ENCODE measurements at regions not wholly inside any gene's neighbourhood (a gene's known extent, or its start where the extent isn't known, plus 50 kb on each side); places are given as distances from the start of the nearest gene placed in this dataset.
A peak's percentile ranks its signal among the peaks of the same experiment; 100 is the strongest.

DNA sequence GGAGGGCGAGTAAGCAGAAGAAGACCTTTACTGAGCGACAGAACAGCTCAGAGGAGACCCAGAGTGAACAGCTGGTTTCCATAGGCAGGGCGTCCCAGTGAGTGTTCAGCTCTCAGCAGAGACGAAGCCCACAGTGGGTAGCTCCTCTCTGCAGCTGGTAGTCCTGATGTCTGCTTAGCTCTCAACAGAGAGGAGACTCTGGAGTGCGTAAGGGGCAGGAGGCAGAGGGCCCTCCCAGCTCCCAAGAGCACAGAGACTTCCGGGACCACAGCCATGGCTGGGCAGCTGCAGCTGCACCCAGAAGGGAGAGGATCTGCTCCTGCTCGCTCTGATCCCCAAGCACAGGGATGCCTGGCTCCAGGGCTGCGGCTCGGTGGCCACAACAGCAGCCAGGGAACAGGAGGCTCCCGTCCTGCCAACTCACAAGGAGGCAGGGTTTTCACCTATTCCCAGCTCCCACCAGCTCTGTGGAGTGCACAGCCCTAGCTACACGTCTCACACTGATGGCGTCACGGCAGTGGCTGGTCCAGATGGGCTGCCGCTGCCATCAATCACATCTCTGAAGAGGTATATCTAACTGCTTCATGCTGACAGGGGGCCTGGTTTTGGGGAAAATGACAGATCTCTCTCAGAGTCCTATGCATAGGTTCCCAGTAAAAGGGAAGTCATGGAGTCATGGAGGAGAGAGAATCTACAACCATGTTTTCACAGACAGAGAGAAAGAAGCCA, 2660.1 kb upstream of the PCDH20 start (continued):
- TF ChIP-seq, protein P1, sequence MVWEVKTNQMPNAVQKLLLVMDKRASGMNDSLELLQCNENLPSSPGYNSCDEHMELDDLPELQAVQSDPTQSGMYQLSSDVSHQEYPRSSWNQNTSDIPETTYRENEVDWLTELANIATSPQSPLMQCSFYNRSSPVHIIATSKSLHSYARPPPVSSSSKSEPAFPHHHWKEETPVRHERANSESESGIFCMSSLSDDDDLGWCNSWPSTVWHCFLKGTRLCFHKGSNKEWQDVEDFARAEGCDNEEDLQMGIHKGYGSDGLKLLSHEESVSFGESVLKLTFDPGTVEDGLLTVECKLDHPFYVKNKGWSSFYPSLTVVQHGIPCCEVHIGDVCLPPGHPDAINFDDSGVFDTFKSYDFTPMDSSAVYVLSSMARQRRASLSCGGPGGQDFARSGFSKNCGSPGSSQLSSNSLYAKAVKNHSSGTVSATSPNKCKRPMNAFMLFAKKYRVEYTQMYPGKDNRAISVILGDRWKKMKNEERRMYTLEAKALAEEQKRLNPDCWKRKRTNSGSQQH (CRISPR knock-in tag; IDR thresholded peaks at IDR 0.05; ENCODE audit: low read depth): no peak
- TF ChIP-seq, protein P2, sequence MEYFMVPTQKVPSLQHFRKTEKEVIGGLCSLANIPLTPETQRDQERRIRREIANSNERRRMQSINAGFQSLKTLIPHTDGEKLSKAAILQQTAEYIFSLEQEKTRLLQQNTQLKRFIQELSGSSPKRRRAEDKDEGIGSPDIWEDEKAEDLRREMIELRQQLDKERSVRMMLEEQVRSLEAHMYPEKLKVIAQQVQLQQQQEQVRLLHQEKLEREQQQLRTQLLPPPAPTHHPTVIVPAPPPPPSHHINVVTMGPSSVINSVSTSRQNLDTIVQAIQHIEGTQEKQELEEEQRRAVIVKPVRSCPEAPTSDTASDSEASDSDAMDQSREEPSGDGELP (IDR thresholded peaks at IDR 0.05; ENCODE audit: borderline replicate concordance, low read depth): no peak
- TF ChIP-seq KLF6 (CRISPR knock-in tag; IDR thresholded peaks at IDR 0.05) (0 out of 2 replicates have a peak, but pooled peaks have one; percentile 41), HNRNPUL1 (IDR thresholded peaks at IDR 0.05; ENCODE audit: low read depth, low read length) (no peak), ZNF772 (CRISPR knock-in tag; IDR thresholded peaks at IDR 0.05) (no peak), ZNF674 (CRISPR knock-in tag; IDR thresholded peaks at IDR 0.05; ENCODE audit: low read depth) (no peak), ISX (CRISPR knock-in tag; conservative IDR thresholded peaks at IDR 0.05) (no peak), PHF8 (CRISPR knock-in tag; IDR thresholded peaks at IDR 0.05) (peak; percentile 86), RBAK (CRISPR knock-in tag; IDR thresholded peaks at IDR 0.05) (no peak), CREM (IDR thresholded peaks at IDR 0.05) (peak; percentile 98), CREM (CRISPR knock-in tag; IDR thresholded peaks at IDR 0.05) (peak; percentile 78), CHD4 (IDR thresholded peaks at IDR 0.05; ENCODE audit: borderline replicate concordance, low read length) (no peak), ZBTB3 (CRISPR knock-in tag; IDR thresholded peaks at IDR 0.05; ENCODE audit: borderline replicate concordance, low read depth) (peak; percentile 73; the same call in 1 of the 2 replicates), MXI1 (IDR thresholded peaks at IDR 0.05; ENCODE audit: borderline replicate concordance, low read depth, low read length) (peak; percentile 60; the same call in 2 of the 3 replicates), ZNF44 (CRISPR knock-in tag; IDR thresholded peaks at IDR 0.05) (0 out of 2 replicates have a peak, but pooled peaks have one; percentile 67), SMAD1 (CRISPR knock-in tag; IDR thresholded peaks at IDR 0.05; ENCODE audit: borderline replicate concordance, low read depth) (0 out of 2 replicates have a peak, but pooled peaks have one; percentile 40), SIN3A (IDR thresholded peaks at IDR 0.05; ENCODE audit: borderline replicate concordance, low read depth, low read length) (no peak), EZH2 (conservative IDR thresholded peaks at IDR 0.05; ENCODE audit: low read depth, low read length) (no peak)
- TF ChIP-seq, protein P3, sequence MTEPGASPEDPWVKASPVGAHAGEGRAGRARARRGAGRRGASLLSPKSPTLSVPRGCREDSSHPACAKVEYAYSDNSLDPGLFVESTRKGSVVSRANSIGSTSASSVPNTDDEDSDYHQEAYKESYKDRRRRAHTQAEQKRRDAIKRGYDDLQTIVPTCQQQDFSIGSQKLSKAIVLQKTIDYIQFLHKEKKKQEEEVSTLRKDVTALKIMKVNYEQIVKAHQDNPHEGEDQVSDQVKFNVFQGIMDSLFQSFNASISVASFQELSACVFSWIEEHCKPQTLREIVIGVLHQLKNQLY (CRISPR knock-in tag; IDR thresholded peaks at IDR 0.05): no peak
- TF ChIP-seq, protein P4, sequence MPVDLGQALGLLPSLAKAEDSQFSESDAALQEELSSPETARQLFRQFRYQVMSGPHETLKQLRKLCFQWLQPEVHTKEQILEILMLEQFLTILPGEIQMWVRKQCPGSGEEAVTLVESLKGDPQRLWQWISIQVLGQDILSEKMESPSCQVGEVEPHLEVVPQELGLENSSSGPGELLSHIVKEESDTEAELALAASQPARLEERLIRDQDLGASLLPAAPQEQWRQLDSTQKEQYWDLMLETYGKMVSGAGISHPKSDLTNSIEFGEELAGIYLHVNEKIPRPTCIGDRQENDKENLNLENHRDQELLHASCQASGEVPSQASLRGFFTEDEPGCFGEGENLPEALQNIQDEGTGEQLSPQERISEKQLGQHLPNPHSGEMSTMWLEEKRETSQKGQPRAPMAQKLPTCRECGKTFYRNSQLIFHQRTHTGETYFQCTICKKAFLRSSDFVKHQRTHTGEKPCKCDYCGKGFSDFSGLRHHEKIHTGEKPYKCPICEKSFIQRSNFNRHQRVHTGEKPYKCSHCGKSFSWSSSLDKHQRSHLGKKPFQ (CRISPR knock-in tag; IDR thresholded peaks at IDR 0.05; ENCODE audit: insufficient replicate concordance): no peak
- TF ChIP-seq, protein P5, sequence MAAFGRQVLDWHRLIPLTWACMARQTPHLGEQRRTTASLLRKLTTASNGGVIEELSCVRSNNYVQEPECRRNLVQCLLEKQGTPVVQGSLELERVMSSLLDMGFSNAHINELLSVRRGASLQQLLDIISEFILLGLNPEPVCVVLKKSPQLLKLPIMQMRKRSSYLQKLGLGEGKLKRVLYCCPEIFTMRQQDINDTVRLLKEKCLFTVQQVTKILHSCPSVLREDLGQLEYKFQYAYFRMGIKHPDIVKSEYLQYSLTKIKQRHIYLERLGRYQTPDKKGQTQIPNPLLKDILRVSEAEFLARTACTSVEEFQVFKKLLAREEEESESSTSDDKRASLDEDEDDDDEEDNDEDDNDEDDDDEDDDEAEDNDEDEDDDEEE (CRISPR knock-in tag; IDR thresholded peaks at IDR 0.05): no peak
- TF ChIP-seq, protein P6, sequence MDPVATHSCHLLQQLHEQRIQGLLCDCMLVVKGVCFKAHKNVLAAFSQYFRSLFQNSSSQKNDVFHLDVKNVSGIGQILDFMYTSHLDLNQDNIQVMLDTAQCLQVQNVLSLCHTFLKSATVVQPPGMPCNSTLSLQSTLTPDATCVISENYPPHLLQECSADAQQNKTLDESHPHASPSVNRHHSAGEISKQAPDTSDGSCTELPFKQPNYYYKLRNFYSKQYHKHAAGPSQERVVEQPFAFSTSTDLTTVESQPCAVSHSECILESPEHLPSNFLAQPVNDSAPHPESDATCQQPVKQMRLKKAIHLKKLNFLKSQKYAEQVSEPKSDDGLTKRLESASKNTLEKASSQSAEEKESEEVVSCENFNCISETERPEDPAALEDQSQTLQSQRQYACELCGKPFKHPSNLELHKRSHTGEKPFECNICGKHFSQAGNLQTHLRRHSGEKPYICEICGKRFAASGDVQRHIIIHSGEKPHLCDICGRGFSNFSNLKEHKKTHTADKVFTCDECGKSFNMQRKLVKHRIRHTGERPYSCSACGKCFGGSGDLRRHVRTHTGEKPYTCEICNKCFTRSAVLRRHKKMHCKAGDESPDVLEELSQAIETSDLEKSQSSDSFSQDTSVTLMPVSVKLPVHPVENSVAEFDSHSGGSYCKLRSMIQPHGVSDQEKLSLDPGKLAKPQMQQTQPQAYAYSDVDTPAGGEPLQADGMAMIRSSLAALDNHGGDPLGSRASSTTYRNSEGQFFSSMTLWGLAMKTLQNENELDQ (CRISPR knock-in tag; IDR thresholded peaks at IDR 0.05; ENCODE audit: borderline replicate concordance): no peak
